IMR-90 (cell line): ENCODE measurements at regions not wholly inside any gene's neighbourhood (a gene's known extent, or its start where the extent isn't known, plus 50 kb on each side); places are given as distances from the start of the nearest gene placed in this dataset.

Experiments used
- ATAC-seq: fragments of 200-7000 bp; cut with Tn5 transposase; 2 replicates; pipeline ENCODE4 v1.9.1; 2020; ENCODE audit warnings: low read depth, mild to moderate bottlenecking, moderate library complexity
- BruUV-seq: library from RNA; stranded (reverse); fragments of 400-500 nt; replicated peaks from 2 replicates; lab custom pipeline; 2021; lab: Mats Ljungman, UMichigan
- CTCF ChIA-PET: fragments of 300-600 bp; formaldehyde crosslinking; extraction: SDS; loops from one replicate; lab custom pipeline; 2021; ENCODE audit warnings: antibody characterized with exemption; lab: Yijun Ruan, JAX
- POLR2A ChIA-PET: fragments of 300-600 bp; sonication (Branson Sonifier 250); formaldehyde crosslinking; loops from one replicate; lab custom pipeline; 2022; ENCODE audit warnings: antibody characterized with exemption; ENCODE audit not compliant: unreplicated experiment; lab: Charles Lee
- DNase-seq: peaks from one replicate; pipeline ENCODE4 v3.0.0; 2013
- H2AFZ ChIP-seq: replicated peaks from 2 replicates; pipeline ENCODE3; 2013; ENCODE audit warnings: low read length, mild to moderate bottlenecking; ENCODE audit not compliant: poor library complexity
- H2AK5ac ChIP-seq: 2 replicates; pipeline ENCODE4 v1.6.1; 2013; ENCODE audit warnings: low read depth, low read length, inconsistent platforms
- H2AK9ac ChIP-seq: replicated peaks from 2 replicates; pipeline ENCODE3; 2013; ENCODE audit warnings: mild to moderate bottlenecking, low read depth, low read length, moderate library complexity; ENCODE audit not compliant: poor library complexity
- H2BK120ac ChIP-seq: 2 replicates; pipeline ENCODE4 v1.6.1; 2013; ENCODE audit warnings: low read depth, low read length, inconsistent platforms
- H2BK15ac ChIP-seq: 3 replicates; pipeline ENCODE4 v1.6.1; 2013; ENCODE audit warnings: low read depth, low read length, inconsistent platforms
- H2BK20ac ChIP-seq: 2 replicates; pipeline ENCODE4 v1.6.1; 2013; ENCODE audit warnings: low read depth, mild to moderate bottlenecking, inconsistent platforms, low read length, moderate library complexity
- H2BK5ac ChIP-seq: 2 replicates; pipeline ENCODE4 v1.6.1; 2013; ENCODE audit warnings: mild to moderate bottlenecking, low read depth, low read length, inconsistent platforms; ENCODE audit not compliant: poor library complexity, severe bottlenecking
- H3K14ac ChIP-seq: replicated peaks from 2 replicates; pipeline ENCODE4 v1.6.1; 2013; ENCODE audit warnings: low read depth, low read length, inconsistent platforms
- H3K18ac ChIP-seq: 2 replicates; pipeline ENCODE4 v1.6.1; 2013; ENCODE audit warnings: low read depth, low read length, control low read depth
- H3K23ac ChIP-seq: 2 replicates; pipeline ENCODE4 v1.6.1; 2013; ENCODE audit warnings: low read depth, low read length, inconsistent platforms
- H3K27ac ChIP-seq: 2 replicates; pipeline ENCODE4 v1.5.1; 2013; ENCODE audit warnings: mild to moderate bottlenecking, control low read depth, low read length; ENCODE audit not compliant: insufficient read depth
- H3K27me3 ChIP-seq: 2 replicates; pipeline ENCODE4 v1.6.1; 2013; ENCODE audit warnings: low read length; ENCODE audit not compliant: control insufficient read depth, insufficient read depth
- H3K36me3 ChIP-seq: 2 replicates; pipeline ENCODE4 v1.6.1; 2013; ENCODE audit warnings: low read length, mixed read lengths; ENCODE audit not compliant: control insufficient read depth, insufficient read depth
- H3K4ac ChIP-seq: 2 replicates; pipeline ENCODE4 v1.6.1; 2013; ENCODE audit warnings: low read depth, low read length, inconsistent platforms
- H3K4me1 ChIP-seq: 2 replicates; pipeline ENCODE4 v1.6.1; 2013; ENCODE audit warnings: low read length, mixed read lengths; ENCODE audit not compliant: control insufficient read depth, insufficient read depth
- H3K4me2 ChIP-seq: 2 replicates; pipeline ENCODE4 v1.6.1; 2013; ENCODE audit warnings: low read depth, mild to moderate bottlenecking, control low read depth, low read length, moderate library complexity
- H3K4me3 ChIP-seq: 2 replicates; pipeline ENCODE4 v1.5.1; 2013; ENCODE audit warnings: low read depth, mild to moderate bottlenecking, control low read depth, low read length, moderate library complexity; ENCODE audit not compliant: insufficient read depth
- H3K56ac ChIP-seq: 2 replicates; pipeline ENCODE4 v1.6.1; 2013; ENCODE audit warnings: low read length, inconsistent platforms; ENCODE audit not compliant: insufficient read depth; ENCODE audit errors: extremely low read depth
- H3K79me1 ChIP-seq, 2 experiments: 2 replicates each; pipeline ENCODE4 v1.6.1; 2013; ENCODE audit warnings: low read length in 2 of 2, inconsistent platforms in 1 of 2, low read depth in 1 of 2
- H3K9ac ChIP-seq: 2 replicates; pipeline ENCODE4 v1.6.1; 2013; ENCODE audit warnings: low read depth, low read length, control low read depth
- H3K9me1 ChIP-seq: 2 replicates; pipeline ENCODE4 v1.6.1; 2013; ENCODE audit warnings: low read length, inconsistent platforms; ENCODE audit not compliant: insufficient read depth
- H3K9me3 ChIP-seq: 2 replicates; pipeline ENCODE4 v1.6.1; 2013; ENCODE audit warnings: low read length; ENCODE audit not compliant: control insufficient read depth, insufficient read depth
- H4K20me1 ChIP-seq: 2 replicates; pipeline ENCODE4 v1.6.1; 2013; ENCODE audit warnings: low read length, inconsistent platforms; ENCODE audit not compliant: insufficient read depth
- H4K5ac ChIP-seq: 2 replicates; pipeline ENCODE4 v1.6.1; 2013; ENCODE audit warnings: mild to moderate bottlenecking, low read depth, low read length, control low read depth
- H4K8ac ChIP-seq, 2 experiments: 2 replicates each; pipeline ENCODE4 v1.6.1; 2013; ENCODE audit warnings: low read depth in 2 of 2, low read length in 2 of 2, control low read depth in 1 of 2, inconsistent platforms in 1 of 2
- H4K91ac ChIP-seq: 2 replicates; pipeline ENCODE4 v1.6.1; 2013; ENCODE audit warnings: low read depth, low read length, inconsistent platforms; ENCODE audit not compliant: insufficient read depth
- NFE2L2 ChIP-seq: fragments of 150-350 bp; IDR thresholded peaks from 2 replicates; pipeline ENCODE4 v1.6.1; 2016; ENCODE audit warnings: low read depth, mild to moderate bottlenecking, low read length
- RAD21 ChIP-seq: IDR thresholded peaks from 2 replicates; pipeline ENCODE4 v1.6.1; 2012; ENCODE audit warnings: low read length, improper control_type of control experiment
- WGBS, 2 experiments: methylation state at CpG; one replicate each; pipeline versions ENCODE4 v1.1.5 to v1.1.7; 2013; ENCODE audit warnings: missing lambda C conversion rate in 2 of 2; ENCODE audit not compliant: insufficient read length in 1 of 2; ENCODE audit errors: extremely low coverage in 2 of 2; 5-methylcytosine and 5-hydroxymethylcytosine counted together
- dilution Hi-C: fragments of 300-500 bp; cut with HindIII; formaldehyde crosslinking; loops from one replicate; pipeline ENCODE4 v1.14.3; 2018; ENCODE audit warnings: low sequenced_read_pairs; ENCODE audit not compliant: unreplicated experiment
- in situ Hi-C: fragments of 300-500 bp; cut with MboI; formaldehyde crosslinking; loops from 3 replicates; pipeline ENCODE4 v1.14.3; 2019; ENCODE audit warnings: low sequenced_read_pairs, inconsistent platforms, mixed read lengths
- intact Hi-C: fragments of 100-400 bp; cut with micrococcal nuclease; formaldehyde crosslinking; loops from 2 replicates; pipeline ENCODE4 v1.10.0; 2022
- TF ChIP-seq, protein P1 (sequence below): fragments of 150-350 bp; IDR thresholded peaks from 2 replicates; pipeline ENCODE4 v1.6.1; 2016; ENCODE audit warnings: low read depth, mild to moderate bottlenecking, low read length, moderate library complexity, borderline replicate concordance

DNA sequence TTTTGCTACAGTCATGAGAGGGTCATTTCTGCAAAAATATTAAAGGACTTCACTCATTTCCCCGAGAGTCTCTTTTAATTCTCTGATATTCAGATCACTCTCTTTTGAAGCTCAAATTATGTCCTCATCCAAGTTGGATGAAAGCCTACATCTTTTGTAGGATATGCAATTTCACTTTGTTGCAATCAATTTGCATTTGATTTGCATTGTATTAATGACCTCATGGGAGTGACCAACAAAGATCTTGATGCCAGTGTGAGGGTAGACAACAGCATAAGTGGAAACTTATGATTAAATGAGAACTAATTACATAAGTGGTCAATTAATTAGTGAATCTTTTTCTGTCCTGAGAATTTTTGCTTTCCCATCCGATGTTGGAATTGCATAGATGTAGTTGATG, 60.3 kb upstream of the UPP2 start:
- H3K27me3 ChIP-seq: peaks cover 3% of the 10 kb centered on the region
- H3K4me3 ChIP-seq: no peak overlapping the region
- H3K4me1 ChIP-seq: no peaks in the 10 kb centered on the region
- no peak overlapping the region for H3K4ac ChIP-seq
- H2AK5ac ChIP-seq: no peak overlapping the region
- TF ChIP-seq, protein P1, sequence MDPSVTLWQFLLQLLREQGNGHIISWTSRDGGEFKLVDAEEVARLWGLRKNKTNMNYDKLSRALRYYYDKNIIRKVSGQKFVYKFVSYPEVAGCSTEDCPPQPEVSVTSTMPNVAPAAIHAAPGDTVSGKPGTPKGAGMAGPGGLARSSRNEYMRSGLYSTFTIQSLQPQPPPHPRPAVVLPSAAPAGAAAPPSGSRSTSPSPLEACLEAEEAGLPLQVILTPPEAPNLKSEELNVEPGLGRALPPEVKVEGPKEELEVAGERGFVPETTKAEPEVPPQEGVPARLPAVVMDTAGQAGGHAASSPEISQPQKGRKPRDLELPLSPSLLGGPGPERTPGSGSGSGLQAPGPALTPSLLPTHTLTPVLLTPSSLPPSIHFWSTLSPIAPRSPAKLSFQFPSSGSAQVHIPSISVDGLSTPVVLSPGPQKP: no peak
- no peak for TF ChIP-seq NFE2L2
- no peak for TF ChIP-seq RAD21
- no peak overlapping the region for H3K9ac ChIP-seq
- H3K27ac ChIP-seq: no peak overlapping the region
- in situ Hi-C loops: no loop called here
- intact Hi-C loops: no loop called here
- CTCF ChIA-PET: no interaction called here
- no peaks in the 10 kb centered on the region for H3K36me3 ChIP-seq
- ATAC-seq (no peak), DNase-seq (no peak)
- H4K91ac ChIP-seq: no peak overlapping the region
- H3K9me3 ChIP-seq: no peaks in the 10 kb centered on the region
- H4K20me1 ChIP-seq: no peaks in the 10 kb centered on the region
- H3K4me2 ChIP-seq: no peak overlapping the region
- POLR2A ChIA-PET: no interaction called here
- no peak overlapping the region for H3K23ac ChIP-seq
- H3K18ac ChIP-seq: no peak overlapping the region
- no CpG with 5 or more reads among the region's 2 CpGs for WGBS, 2 experiments
- BruUV-seq: no TSS peak
- no peak overlapping the region for H2BK5ac ChIP-seq
- no peak overlapping the region for H2BK120ac ChIP-seq
- H3K9me1 ChIP-seq: no peaks in the 10 kb centered on the region
- H4K5ac ChIP-seq: no peak overlapping the region
- no peak overlapping the region for H3K56ac ChIP-seq
- H3K79me1 ChIP-seq: no peaks in the 10 kb centered on the region
- no peak overlapping the region for H2AK9ac ChIP-seq
- no peak overlapping the region for H2BK20ac ChIP-seq
- H4K8ac ChIP-seq: no peak overlapping the region
- no peak overlapping the region for H3K14ac ChIP-seq
- dilution Hi-C loops: no loop called here
- H2AFZ ChIP-seq: no peak overlapping the region
- H2BK15ac ChIP-seq: no peak overlapping the region
